ENCODE measurements at regions not wholly inside any gene's neighbourhood (a gene's known extent, or its start where the extent isn't known, plus 50 kb on each side); places are given as distances from the start of the nearest gene placed in this dataset.

DNA sequence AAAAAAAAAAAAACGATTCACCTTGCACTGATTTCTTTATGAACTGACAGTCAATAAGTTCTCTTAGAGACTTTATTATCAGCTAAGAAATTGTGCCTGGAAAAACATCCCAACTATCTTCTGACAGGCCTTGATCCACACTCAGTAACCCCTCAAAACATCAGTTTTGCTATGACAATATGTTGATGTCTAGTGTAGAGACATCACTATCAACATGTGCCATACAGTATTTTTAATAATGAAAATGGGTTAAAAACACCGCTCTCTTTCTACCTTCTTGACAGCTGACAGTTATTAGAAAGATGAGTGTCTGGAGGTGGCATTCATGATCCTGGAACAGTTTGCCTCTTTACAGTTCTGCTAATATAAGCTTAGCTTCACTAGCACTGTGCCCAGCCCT lies 175.8 kb upstream of the TMEM229A start:
- DNase-seq = no peak
- Histone ChIP-seq H3K27ac (ENCODE audit: low read depth in 1 of 2, low read length in 1 of 2) (no peak overlapping the region), H3K9me3 (ENCODE audit: control insufficient read depth in 4 of 4, insufficient read depth in 3 of 4, low read length in 3 of 4) (no peaks in the 10 kb centered on the region), H3K36me3 (ENCODE audit: control insufficient read depth in 4 of 4, insufficient read depth in 4 of 4, low read length in 4 of 4) (no peaks in the 10 kb centered on the region), H3K4me3 (no peak overlapping the region), H3K27me3 (ENCODE audit: control insufficient read depth in 3 of 3, insufficient read depth in 3 of 3, low read length in 2 of 3) (no peaks in the 10 kb centered on the region), H3K4me1 (ENCODE audit: control insufficient read depth in 5 of 5, insufficient read depth in 5 of 5, low read length in 5 of 5) (no peaks in the 10 kb centered on the region), H3K9ac (ENCODE audit: insufficient read depth in 1 of 2, low read length in 2 of 2) (no peak overlapping the region)
- TF ChIP-seq, protein P1, sequence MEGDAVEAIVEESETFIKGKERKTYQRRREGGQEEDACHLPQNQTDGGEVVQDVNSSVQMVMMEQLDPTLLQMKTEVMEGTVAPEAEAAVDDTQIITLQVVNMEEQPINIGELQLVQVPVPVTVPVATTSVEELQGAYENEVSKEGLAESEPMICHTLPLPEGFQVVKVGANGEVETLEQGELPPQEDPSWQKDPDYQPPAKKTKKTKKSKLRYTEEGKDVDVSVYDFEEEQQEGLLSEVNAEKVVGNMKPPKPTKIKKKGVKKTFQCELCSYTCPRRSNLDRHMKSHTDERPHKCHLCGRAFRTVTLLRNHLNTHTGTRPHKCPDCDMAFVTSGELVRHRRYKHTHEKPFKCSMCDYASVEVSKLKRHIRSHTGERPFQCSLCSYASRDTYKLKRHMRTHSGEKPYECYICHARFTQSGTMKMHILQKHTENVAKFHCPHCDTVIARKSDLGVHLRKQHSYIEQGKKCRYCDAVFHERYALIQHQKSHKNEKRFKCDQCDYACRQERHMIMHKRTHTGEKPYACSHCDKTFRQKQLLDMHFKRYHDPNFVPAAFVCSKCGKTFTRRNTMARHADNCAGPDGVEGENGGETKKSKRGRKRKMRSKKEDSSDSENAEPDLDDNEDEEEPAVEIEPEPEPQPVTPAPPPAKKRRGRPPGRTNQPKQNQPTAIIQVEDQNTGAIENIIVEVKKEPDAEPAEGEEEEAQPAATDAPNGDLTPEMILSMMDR (IDR thresholded peaks at IDR 0.05; ENCODE audit: control extremely low read depth, extremely low read depth) = no peak
- no peak for ATAC-seq (ENCODE audit: insufficient read depth, low FRiP score)
- 71 to 81% methylated on average over 2 of the region's 2 CpGs for WGBS, 2 donors

DNA sequence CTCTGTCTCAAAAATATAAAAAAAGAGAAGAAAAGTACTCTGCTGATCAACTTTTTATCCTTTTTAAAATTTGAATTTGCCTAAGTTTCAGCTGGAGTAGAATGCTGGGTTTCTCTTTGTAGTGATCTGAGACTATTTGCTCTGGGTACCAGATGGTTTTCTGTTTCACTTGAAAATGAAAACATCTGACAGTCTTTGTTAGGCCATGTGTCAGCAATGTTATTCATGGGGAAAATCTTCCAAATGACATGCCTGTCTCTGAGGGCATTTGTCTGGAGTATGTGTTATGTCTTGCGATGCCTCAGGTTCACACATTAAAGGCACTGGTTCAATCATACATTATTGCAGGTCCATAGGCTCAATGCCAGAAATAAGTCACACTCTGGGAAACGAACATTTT lies 175.3 kb upstream of the TMEM229A start:
- H3K9ac ChIP-seq (ENCODE audit: insufficient read depth in 1 of 2, low read length in 2 of 2) = no peak overlapping the region
- H3K27me3 ChIP-seq (ENCODE audit: control insufficient read depth in 3 of 3, insufficient read depth in 3 of 3, low read length in 2 of 3) = no peaks in the 10 kb centered on the region
- H3K4me3 ChIP-seq = no peak overlapping the region
- H3K36me3 ChIP-seq (ENCODE audit: control insufficient read depth in 4 of 4, insufficient read depth in 4 of 4, low read length in 4 of 4) = no peaks in the 10 kb centered on the region
- no peaks in the 10 kb centered on the region for H3K9me3 ChIP-seq (ENCODE audit: control insufficient read depth in 4 of 4, insufficient read depth in 3 of 4, low read length in 3 of 4)
- DNase-seq (no peak), ATAC-seq (ENCODE audit: insufficient read depth, low FRiP score) (no peak)
- H3K27ac ChIP-seq (ENCODE audit: low read depth in 1 of 2, low read length in 1 of 2) = no peak overlapping the region
- TF ChIP-seq, protein P1 (IDR thresholded peaks at IDR 0.05; ENCODE audit: control extremely low read depth, extremely low read depth) = no peak
- WGBS, 2 donors = 72 to 73% methylated on average over 2 of the region's 2 CpGs
- no peaks in the 10 kb centered on the region for H3K4me1 ChIP-seq (ENCODE audit: control insufficient read depth in 5 of 5, insufficient read depth in 5 of 5, low read length in 5 of 5)

DNA sequence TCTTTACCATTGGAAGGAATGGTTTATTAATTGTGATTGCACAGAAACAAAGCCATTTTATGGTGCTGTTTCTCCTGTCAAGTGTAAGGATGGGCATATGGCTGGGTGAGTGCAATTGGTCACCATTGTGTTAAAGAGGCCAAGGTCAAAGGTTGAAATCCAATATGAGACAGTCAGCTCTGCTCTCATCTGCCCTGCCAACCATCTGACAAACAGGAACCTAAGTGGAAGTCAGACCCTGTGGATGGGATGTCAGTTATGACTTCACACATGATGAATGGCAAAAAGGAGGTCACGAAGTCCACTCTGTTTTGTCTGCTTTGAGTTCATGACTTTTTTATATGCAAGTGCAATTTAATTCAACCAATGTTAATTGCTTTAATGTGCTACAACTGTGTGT lies 172.7 kb upstream of the TMEM229A start:
- Histone ChIP-seq H3K27me3 (ENCODE audit: control insufficient read depth in 3 of 3, insufficient read depth in 3 of 3, low read length in 2 of 3) (no peaks in the 10 kb centered on the region), H3K4me1 (ENCODE audit: control insufficient read depth in 5 of 5, insufficient read depth in 5 of 5, low read length in 5 of 5) (peaks cover 0 to 1% (median 0%) of the 10 kb centered on the region in 5 donors), H3K36me3 (ENCODE audit: control insufficient read depth in 4 of 4, insufficient read depth in 4 of 4, low read length in 4 of 4) (no peaks in the 10 kb centered on the region), H3K4me3 (no peak overlapping the region), H3K9me3 (ENCODE audit: control insufficient read depth in 4 of 4, insufficient read depth in 3 of 4, low read length in 3 of 4) (peaks cover 0 to 3% (median 0%) of the 10 kb centered on the region in 4 donors), H3K9ac (ENCODE audit: insufficient read depth in 1 of 2, low read length in 2 of 2) (no peak overlapping the region), H3K27ac (ENCODE audit: low read depth in 1 of 2, low read length in 1 of 2) (no peak overlapping the region)
- DNase-seq (no peak), ATAC-seq (ENCODE audit: insufficient read depth, low FRiP score) (no peak)
- 72 to 77% methylated on average over 1 of the region's 1 CpG for WGBS, 2 donors
- TF ChIP-seq, protein P1 (IDR thresholded peaks at IDR 0.05; ENCODE audit: control extremely low read depth, extremely low read depth) = no peak

DNA sequence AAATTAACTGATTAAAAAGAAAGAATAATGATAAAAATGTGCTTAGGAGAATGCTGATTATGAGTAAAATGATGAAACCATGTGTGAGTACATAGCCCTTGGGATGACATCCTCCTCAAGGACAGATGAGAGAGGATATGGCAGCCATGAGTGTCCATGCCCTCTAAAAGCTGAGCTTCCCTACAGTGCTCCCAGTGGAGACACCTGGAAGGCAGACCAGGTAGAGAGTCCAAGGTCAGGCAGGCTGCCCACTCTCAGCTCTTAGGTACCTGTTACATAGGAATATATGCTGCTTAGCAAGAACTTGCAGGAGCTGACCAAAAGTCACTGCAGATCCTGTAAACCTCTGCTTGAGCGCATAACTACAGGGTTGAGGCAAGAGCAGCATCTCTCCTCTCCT lies 169.7 kb upstream of the TMEM229A start:
- TF ChIP-seq, protein P1 (IDR thresholded peaks at IDR 0.05; ENCODE audit: control extremely low read depth, extremely low read depth) = no peak
- peaks cover 0 to 3% (median 0%) of the 10 kb centered on the region in 4 donors for H3K9me3 ChIP-seq (ENCODE audit: control insufficient read depth in 4 of 4, insufficient read depth in 3 of 4, low read length in 3 of 4)
- H3K4me3 ChIP-seq = no peak overlapping the region
- H3K27ac ChIP-seq (ENCODE audit: low read depth in 1 of 2, low read length in 1 of 2) = no peak overlapping the region
- H3K27me3 ChIP-seq (ENCODE audit: control insufficient read depth in 3 of 3, insufficient read depth in 3 of 3, low read length in 2 of 3) = no peaks in the 10 kb centered on the region
- DNase-seq (no peak), ATAC-seq (ENCODE audit: insufficient read depth, low FRiP score) (no peak)
- H3K36me3 ChIP-seq (ENCODE audit: control insufficient read depth in 4 of 4, insufficient read depth in 4 of 4, low read length in 4 of 4) = no peaks in the 10 kb centered on the region
- WGBS, 2 donors = 90 to 96% methylated on average over 1 of the region's 1 CpG
- H3K4me1 ChIP-seq (ENCODE audit: control insufficient read depth in 5 of 5, insufficient read depth in 5 of 5, low read length in 5 of 5) = peaks cover 0 to 1% (median 0%) of the 10 kb centered on the region in 5 donors
- no peak overlapping the region for H3K9ac ChIP-seq (ENCODE audit: insufficient read depth in 1 of 2, low read length in 2 of 2)
